ENCODE measurements at regions not wholly inside any gene's neighbourhood (a gene's known extent, or its start where the extent isn't known, plus 50 kb on each side); places are given as distances from the start of the nearest gene placed in this dataset.

- CTCF ChIA-PET: no interaction called here
- TF ChIP-seq CTCF (IDR thresholded peaks at IDR 0.05; ENCODE audit: insufficient read depth, low read length, missing control alignments): no peak
- no peak overlapping the region for H3K4me3 ChIP-seq (ENCODE audit: low read depth, low read length)
- POLR2A ChIA-PET: no interaction called here
- DNase-seq (ENCODE audit: low read depth, low spot score): no peak
These were observed 167.4 kb downstream of the DICER1 start for GRCh38 chr14:94989946-94990345.

GRCh38 chr14:94989417-94989816, 167.9 kb downstream of the DICER1 start:
- POLR2A ChIA-PET: no interaction called here
- TF ChIP-seq CTCF (IDR thresholded peaks at IDR 0.05; ENCODE audit: insufficient read depth, low read length, missing control alignments): no peak
- DNase-seq (ENCODE audit: low read depth, low spot score): no peak
- CTCF ChIA-PET: no interaction called here
- no peak overlapping the region for H3K4me3 ChIP-seq (ENCODE audit: low read depth, low read length)

- TF ChIP-seq CTCF (IDR thresholded peaks at IDR 0.05; ENCODE audit: insufficient read depth, low read length, missing control alignments): no peak
- DNase-seq (ENCODE audit: low read depth, low spot score): no peak
- CTCF ChIA-PET: no interaction called here
- no peak overlapping the region for H3K4me3 ChIP-seq (ENCODE audit: low read depth, low read length)
- POLR2A ChIA-PET: no interaction called here
These were observed 169.9 kb downstream of the DICER1 start for GRCh38 chr14:94987409-94987808.

DNA sequence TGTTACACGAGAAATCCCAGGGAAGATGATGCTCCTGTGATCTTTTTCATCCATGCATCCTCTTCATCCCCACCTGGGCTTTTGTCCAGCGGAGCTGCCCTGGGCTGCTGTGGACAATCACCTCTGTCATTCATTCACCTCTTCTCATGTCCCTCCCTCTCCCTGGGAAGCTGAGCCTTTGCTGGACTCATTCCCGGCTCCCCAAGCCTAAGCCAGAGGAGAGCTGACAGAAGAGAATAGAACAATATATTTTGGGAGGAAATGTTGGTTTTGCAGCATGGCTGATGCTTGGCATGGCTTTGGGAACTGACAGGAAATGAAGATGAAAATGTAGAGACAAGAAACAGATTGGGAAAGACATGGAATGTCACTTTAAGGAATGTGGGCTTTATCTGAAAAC, 177.4 kb downstream of the DICER1 start:
- POLR2A ChIA-PET: no interaction called here
- CTCF ChIA-PET: no interaction called here
- no peak overlapping the region for H3K4me3 ChIP-seq (ENCODE audit: low read depth, low read length)
- no peak for DNase-seq (ENCODE audit: low read depth, low spot score)
- TF ChIP-seq CTCF (IDR thresholded peaks at IDR 0.05; ENCODE audit: insufficient read depth, low read length, missing control alignments): no peak

GRCh38 chr14:94977016-94977415, 180.3 kb downstream of the DICER1 start:
- CTCF ChIA-PET: no interaction called here

DNA sequence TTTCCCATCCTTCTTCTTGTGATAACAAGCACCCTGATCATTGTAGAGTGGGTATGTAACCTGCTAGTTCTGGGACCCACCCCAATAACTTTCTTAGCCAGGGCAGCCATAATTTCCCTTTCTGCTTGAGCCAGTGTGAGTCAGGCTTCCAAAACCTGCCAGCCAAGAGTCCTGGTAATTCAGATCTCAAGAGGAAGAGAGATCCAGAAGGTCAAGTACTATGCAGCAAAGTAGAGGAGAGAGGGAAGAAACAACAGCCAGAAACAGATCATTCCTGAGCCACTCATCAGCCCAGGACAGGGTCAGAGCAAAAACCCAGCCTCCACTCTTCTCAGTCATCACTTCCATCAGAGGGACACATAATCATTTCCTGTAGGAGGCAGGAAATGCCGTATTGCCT, 182.0 kb downstream of the DICER1 start:
- no peak for DNase-seq (ENCODE audit: low read depth, low spot score)
- H3K4me3 ChIP-seq (ENCODE audit: low read depth, low read length): no peak overlapping the region
- no peak for TF ChIP-seq CTCF (IDR thresholded peaks at IDR 0.05; ENCODE audit: insufficient read depth, low read length, missing control alignments)
- ChIA-PET POLR2A (no interaction called here), CTCF (no interaction called here)

More at GRCh38 chr14:94977016-94977415, 180.3 kb downstream of the DICER1 start:
- no peak for DNase-seq (ENCODE audit: low read depth, low spot score)
- no peak overlapping the region for H3K4me3 ChIP-seq (ENCODE audit: low read depth, low read length)
- POLR2A ChIA-PET: no interaction called here
- no peak for TF ChIP-seq CTCF (IDR thresholded peaks at IDR 0.05; ENCODE audit: insufficient read depth, low read length, missing control alignments)
